ENCODE measurements at regions not wholly inside any gene's neighbourhood (a gene's known extent, or its start where the extent isn't known, plus 50 kb on each side); places are given as distances from the start of the nearest gene placed in this dataset.

GRCh38 chr9:116096853-116097252 lies 56.7 kb upstream of the PAPPA start:
- Histone ChIP-seq H3K27me3 (ENCODE audit: insufficient read depth, poor library complexity, severe bottlenecking) (no peaks in the 10 kb centered on the region), H3K4me1 (ENCODE audit: insufficient read depth, poor library complexity, severe bottlenecking) (peaks cover 32% of the 10 kb centered on the region), H3K4me3 (ENCODE audit: severe bottlenecking) (no peak overlapping the region), H3K9me3 (ENCODE audit: severe bottlenecking) (no peaks in the 10 kb centered on the region), H3K36me3 (ENCODE audit: low read depth) (no peaks in the 10 kb centered on the region), H3K27ac (ENCODE audit: poor library complexity, severe bottlenecking) (peak overlapping the region; percentile 36)
- no peak for DNase-seq (ENCODE audit: low spot score)
- no peak for ATAC-seq (ENCODE audit: low read depth)
- TF ChIP-seq CTCF (IDR thresholded peaks at IDR 0.05; ENCODE audit: poor library complexity, severe bottlenecking): no peak

- H3K27ac ChIP-seq (ENCODE audit: poor library complexity, severe bottlenecking): no peak overlapping the region
- no peaks in the 10 kb centered on the region for H3K9me3 ChIP-seq (ENCODE audit: severe bottlenecking)
- H3K4me3 ChIP-seq (ENCODE audit: severe bottlenecking): no peak overlapping the region
- peaks cover 35% of the 10 kb centered on the region for H3K4me1 ChIP-seq (ENCODE audit: insufficient read depth, poor library complexity, severe bottlenecking)
- ATAC-seq (ENCODE audit: low read depth): no peak
- no peak for DNase-seq (ENCODE audit: low spot score)
- no peak for TF ChIP-seq CTCF (IDR thresholded peaks at IDR 0.05; ENCODE audit: poor library complexity, severe bottlenecking)
- H3K27me3 ChIP-seq (ENCODE audit: insufficient read depth, poor library complexity, severe bottlenecking): no peaks in the 10 kb centered on the region
- no peaks in the 10 kb centered on the region for H3K36me3 ChIP-seq (ENCODE audit: low read depth)
These were observed 55.1 kb upstream of the PAPPA start for GRCh38 chr9:116098476-116098875.

GRCh38 chr9:116099821-116100220 lies 53.8 kb upstream of the PAPPA start:
- DNase-seq (ENCODE audit: low spot score): no peak
- Histone ChIP-seq H3K27ac (ENCODE audit: poor library complexity, severe bottlenecking) (peak overlapping the region; percentile 66), H3K4me3 (ENCODE audit: severe bottlenecking) (no peak overlapping the region), H3K9me3 (ENCODE audit: severe bottlenecking) (no peaks in the 10 kb centered on the region), H3K27me3 (ENCODE audit: insufficient read depth, poor library complexity, severe bottlenecking) (no peaks in the 10 kb centered on the region), H3K4me1 (ENCODE audit: insufficient read depth, poor library complexity, severe bottlenecking) (peaks cover 35% of the 10 kb centered on the region), H3K36me3 (ENCODE audit: low read depth) (no peaks in the 10 kb centered on the region)
- ATAC-seq (ENCODE audit: low read depth): no peak
- no peak for TF ChIP-seq CTCF (IDR thresholded peaks at IDR 0.05; ENCODE audit: poor library complexity, severe bottlenecking)

- DNase-seq (ENCODE audit: low spot score) (no peak), ATAC-seq (ENCODE audit: low read depth) (peak; percentile 76)
- no peaks in the 10 kb centered on the region for H3K9me3 ChIP-seq (ENCODE audit: severe bottlenecking)
- H3K4me3 ChIP-seq (ENCODE audit: severe bottlenecking): no peak overlapping the region
- no peaks in the 10 kb centered on the region for H3K36me3 ChIP-seq (ENCODE audit: low read depth)
- peaks cover 32% of the 10 kb centered on the region for H3K4me1 ChIP-seq (ENCODE audit: insufficient read depth, poor library complexity, severe bottlenecking)
- peak overlapping the region; percentile 66 for H3K27ac ChIP-seq (ENCODE audit: poor library complexity, severe bottlenecking)
- TF ChIP-seq CTCF (IDR thresholded peaks at IDR 0.05; ENCODE audit: poor library complexity, severe bottlenecking): no peak
- H3K27me3 ChIP-seq (ENCODE audit: insufficient read depth, poor library complexity, severe bottlenecking): no peaks in the 10 kb centered on the region
These were observed 52.9 kb upstream of the PAPPA start for GRCh38 chr9:116100711-116101121.

GRCh38 chr9:116101516-116101915 lies 52.1 kb upstream of the PAPPA start:
- Histone ChIP-seq H3K27me3 (ENCODE audit: insufficient read depth, poor library complexity, severe bottlenecking) (no peaks in the 10 kb centered on the region), H3K4me3 (ENCODE audit: severe bottlenecking) (no peak overlapping the region), H3K36me3 (ENCODE audit: low read depth) (no peaks in the 10 kb centered on the region), H3K9me3 (ENCODE audit: severe bottlenecking) (no peaks in the 10 kb centered on the region), H3K4me1 (ENCODE audit: insufficient read depth, poor library complexity, severe bottlenecking) (peaks cover 26% of the 10 kb centered on the region), H3K27ac (ENCODE audit: poor library complexity, severe bottlenecking) (peak overlapping the region; percentile 66)
- ATAC-seq (ENCODE audit: low read depth): peak; percentile 49
- DNase-seq (ENCODE audit: low spot score): no peak
- TF ChIP-seq CTCF (IDR thresholded peaks at IDR 0.05; ENCODE audit: poor library complexity, severe bottlenecking): no peak
